ENCODE measurements at regions not wholly inside any gene's neighbourhood (a gene's known extent, or its start where the extent isn't known, plus 50 kb on each side); places are given as distances from the start of the nearest gene placed in this dataset.

- no peak for DNase-seq (ENCODE audit: low spot score)
Measured at GRCh38 chr4:75107755-75108612, 175.1 kb downstream of the PARM1 start.

- no peak for DNase-seq (ENCODE audit: low spot score)
Measured at GRCh38 chr4:75102787-75103085, 169.8 kb downstream of the PARM1 start.

- DNase-seq (ENCODE audit: low spot score): no peak
Measured at GRCh38 chr4:75101906-75102786, 169.2 kb downstream of the PARM1 start.

Data from kidney tubule cell (primary cell).